H9 (cell line): ENCODE measurements at regions not wholly inside any gene's neighbourhood (a gene's known extent, or its start where the extent isn't known, plus 50 kb on each side); places are given as distances from the start of the nearest gene placed in this dataset.

Experiments
- DNase-seq: peaks from one replicate; pipeline ENCODE4 v3.0.0-alpha.2; 2017
- H2AFZ ChIP-seq: one replicate; pipeline ENCODE4 v1.6.1; 2013; ENCODE audit warnings: mild to moderate bottlenecking, low read length, control low read depth, moderate library complexity
- H2AK5ac ChIP-seq: 2 replicates; pipeline ENCODE4 v1.6.1; 2013; ENCODE audit warnings: low read length, control low read depth, mixed read lengths; ENCODE audit not compliant: insufficient read length
- H2BK120ac ChIP-seq: one replicate; pipeline ENCODE4 v1.6.1; 2013; ENCODE audit warnings: low read depth, mild to moderate bottlenecking, low read length, control low read depth, inconsistent platforms; ENCODE audit not compliant: poor library complexity, severe bottlenecking
- H2BK12ac ChIP-seq: 2 replicates; pipeline ENCODE4 v1.6.1; 2013; ENCODE audit warnings: low read length, control low read depth, mixed read lengths, low read depth; ENCODE audit not compliant: insufficient read length
- H2BK15ac ChIP-seq: 2 replicates; pipeline ENCODE4 v1.6.1; 2013; ENCODE audit warnings: low read depth, low read length, control low read depth
- H2BK20ac ChIP-seq: one replicate; pipeline ENCODE4 v1.6.1; 2013; ENCODE audit warnings: low read depth, mild to moderate bottlenecking, low read length, control low read depth, inconsistent platforms; ENCODE audit not compliant: poor library complexity, severe bottlenecking
- H2BK5ac ChIP-seq: 2 replicates; pipeline ENCODE4 v1.6.1; 2013; ENCODE audit warnings: low read length, control low read depth, mixed read lengths; ENCODE audit not compliant: insufficient read length
- H3K14ac ChIP-seq: 2 replicates; pipeline ENCODE4 v1.6.1; 2013; ENCODE audit warnings: low read length, control low read depth; ENCODE audit not compliant: insufficient read depth
- H3K18ac ChIP-seq: 2 replicates; pipeline ENCODE4 v1.6.1; 2013; ENCODE audit warnings: low read depth, mild to moderate bottlenecking, mixed read lengths, low read length, control low read depth; ENCODE audit not compliant: insufficient read length
- H3K23ac ChIP-seq: 2 replicates; pipeline ENCODE4 v1.6.1; 2013; ENCODE audit warnings: low read length, control low read depth, mixed read lengths, low read depth; ENCODE audit not compliant: insufficient read length
- H3K23me2 ChIP-seq: 2 replicates; pipeline ENCODE4 v1.6.1; 2013; ENCODE audit warnings: low read depth, mild to moderate bottlenecking, mixed read lengths, low read length, control low read depth; ENCODE audit not compliant: insufficient read length, poor library complexity, severe bottlenecking
- H3K27ac ChIP-seq: 2 replicates; pipeline ENCODE4 v1.5.1; 2013; ENCODE audit warnings: low read length, control low read depth, mixed read lengths, low read depth; ENCODE audit not compliant: insufficient read length
- H3K27me3 ChIP-seq: 2 replicates; pipeline ENCODE4 v1.6.1; 2013; ENCODE audit warnings: low read length, control low read depth, inconsistent platforms; ENCODE audit not compliant: insufficient read depth
- H3K4ac ChIP-seq: 2 replicates; pipeline ENCODE4 v1.6.1; 2013; ENCODE audit warnings: low read depth, mild to moderate bottlenecking, control low read depth, inconsistent platforms, low read length, moderate library complexity
- H3K4me1 ChIP-seq: 2 replicates; pipeline ENCODE4 v1.6.1; 2013; ENCODE audit warnings: low read length, control low read depth, inconsistent platforms; ENCODE audit not compliant: insufficient read depth
- H3K4me2 ChIP-seq: 2 replicates; pipeline ENCODE4 v1.6.1; 2013; ENCODE audit warnings: low read length, control low read depth, mixed read lengths; ENCODE audit not compliant: insufficient read length, insufficient read depth
- H3K56ac ChIP-seq: 2 replicates; pipeline ENCODE4 v1.6.1; 2013; ENCODE audit warnings: low read depth, mild to moderate bottlenecking, mixed read lengths, low read length, control low read depth; ENCODE audit not compliant: insufficient read length
- H3K79me1 ChIP-seq: 2 replicates; pipeline ENCODE4 v1.6.1; 2013; ENCODE audit warnings: low read depth, mild to moderate bottlenecking, moderate library complexity, low read length, control low read depth, inconsistent platforms; ENCODE audit not compliant: insufficient read depth, poor library complexity, severe bottlenecking
- H3K79me2 ChIP-seq: 2 replicates; pipeline ENCODE4 v1.6.1; 2013; ENCODE audit warnings: low read length, control low read depth, inconsistent platforms; ENCODE audit not compliant: insufficient read depth
- H3K9ac ChIP-seq: 2 replicates; pipeline ENCODE4 v1.6.1; 2013; ENCODE audit warnings: low read length, control low read depth, mixed read lengths; ENCODE audit not compliant: insufficient read length; ENCODE audit errors: extremely low read depth
- H3K9me3 ChIP-seq: one replicate; pipeline ENCODE4 v1.6.1; 2013; ENCODE audit warnings: low read depth, low read length, inconsistent platforms; ENCODE audit not compliant: control insufficient read depth
- H3T11ph ChIP-seq: one replicate; pipeline ENCODE4 v1.6.1; 2013; ENCODE audit warnings: mild to moderate bottlenecking, low read length, control low read depth, inconsistent platforms
- H4K20me1 ChIP-seq: one replicate; pipeline ENCODE4 v1.6.1; 2013; ENCODE audit not compliant: control insufficient read depth, insufficient read length, insufficient read depth
- H4K5ac ChIP-seq: 2 replicates; pipeline ENCODE4 v1.6.1; 2013; ENCODE audit warnings: low read depth, mild to moderate bottlenecking, mixed read lengths, low read length, control low read depth; ENCODE audit not compliant: insufficient read length
- H4K8ac ChIP-seq: replicated peaks from 2 replicates; pipeline ENCODE4 v1.6.1; 2013; ENCODE audit warnings: low read length, control low read depth, mixed read lengths, low read depth; ENCODE audit not compliant: insufficient read length
- H4K91ac ChIP-seq: 2 replicates; pipeline ENCODE4 v1.6.1; 2013; ENCODE audit warnings: low read depth, mild to moderate bottlenecking, moderate library complexity, mixed read lengths, low read length, control low read depth; ENCODE audit not compliant: insufficient read length
- H3K27ac Mint-ChIP-seq, 3 experiments: 2 replicates in 2 of 3; 3 replicates in 1 of 3; pipeline ENCODE4 v1.8.0; 2020 to 2021; ENCODE audit warnings: mixed read lengths in 3 of 3, mild to moderate bottlenecking in 1 of 3, moderate library complexity in 1 of 3
- H3K27me3 Mint-ChIP-seq: 2 replicates; pipeline ENCODE4 v1.8.0; 2021; ENCODE audit warnings: low read depth, mild to moderate bottlenecking, moderate library complexity, mixed read lengths
- H3K36me3 Mint-ChIP-seq, 3 experiments: 2 replicates in 2 of 3; 3 replicates in 1 of 3; pipeline ENCODE4 v1.8.0; 2020 to 2021; ENCODE audit warnings: low read depth in 3 of 3, mixed read lengths in 3 of 3; ENCODE audit not compliant: insufficient read depth in 1 of 3
- H3K4me1 Mint-ChIP-seq, 2 experiments: 2 replicates each; pipeline ENCODE4 v1.8.0; 2020; ENCODE audit warnings: mixed read lengths in 2 of 2
- H3K4me3 Mint-ChIP-seq, 2 experiments: 2 replicates in 1 of 2; 3 replicates in 1 of 2; pipeline ENCODE4 v1.8.0; 2020 to 2021; ENCODE audit warnings: mild to moderate bottlenecking in 2 of 2, mixed read lengths in 2 of 2, moderate library complexity in 1 of 2
- H3K9me3 Mint-ChIP-seq, 2 experiments: 2 replicates in 1 of 2; 3 replicates in 1 of 2; pipeline ENCODE4 v1.8.0; 2020; ENCODE audit warnings: mild to moderate bottlenecking in 2 of 2, mixed read lengths in 2 of 2, moderate library complexity in 1 of 2
- CTCF ChIP-seq: fragments of 200-600 bp; sonication (generic); conservative IDR thresholded peaks from 3 replicates; pipeline ENCODE4 v1.8.0; 2021; ENCODE audit warnings: antibody characterized with exemption, mild to moderate bottlenecking
- WGBS: extraction: QIAGEN DNeasy Blood & Tissue Kit; methylation state at CpG from one replicate; pipeline ENCODE4 v1.1.7; 2013; ENCODE audit warnings: missing lambda C conversion rate, low lambda C conversion rate, mixed read lengths; ENCODE audit not compliant: insufficient read length; ENCODE audit errors: extremely low coverage; 5-methylcytosine and 5-hydroxymethylcytosine counted together

- H3K79me2 ChIP-seq = no peaks in the 10 kb centered on the region
- H2BK5ac ChIP-seq = no peak overlapping the region
- H3K36me3 Mint-ChIP-seq = no peaks in the 10 kb centered on the region
- H3K23me2 ChIP-seq = no peaks in the 10 kb centered on the region
- no peak overlapping the region for H3K14ac ChIP-seq
- H3K9me3 Mint-ChIP-seq = no peaks in the 10 kb centered on the region
- no peak for DNase-seq
- no peak overlapping the region for H2BK15ac ChIP-seq
- no peak overlapping the region for H2BK120ac ChIP-seq
- no peak overlapping the region for H3K56ac ChIP-seq
- H3K23ac ChIP-seq = no peak overlapping the region
- H3K27ac Mint-ChIP-seq = no peak overlapping the region
- no peaks in the 10 kb centered on the region for H4K20me1 ChIP-seq
- no peaks in the 10 kb centered on the region; the same call in 1 of the 2 replicates for H3K4me1 ChIP-seq
- H3T11ph ChIP-seq = no peak overlapping the region
- H3K4me1 Mint-ChIP-seq = no peaks in the 10 kb centered on the region
- no peak overlapping the region for H3K18ac ChIP-seq
- TF ChIP-seq CTCF = no peak
- H3K9me3 ChIP-seq = no peaks in the 10 kb centered on the region
- no peaks in the 10 kb centered on the region for H3K79me1 ChIP-seq
- H3K4ac ChIP-seq = no peak overlapping the region
- no peak overlapping the region for H3K4me3 Mint-ChIP-seq
- H4K8ac ChIP-seq = no peak overlapping the region
- no peak overlapping the region for H4K91ac ChIP-seq
- no peak overlapping the region for H3K27ac ChIP-seq
- H4K5ac ChIP-seq = no peak overlapping the region
- H2AK5ac ChIP-seq = no peak overlapping the region
- H3K27me3 ChIP-seq = no peaks in the 10 kb centered on the region
- WGBS = no CpG with 5 or more reads among the region's 2 CpGs
- no peak overlapping the region for H3K4me2 ChIP-seq
- H2BK20ac ChIP-seq = no peak overlapping the region
- H2AFZ ChIP-seq = no peak overlapping the region
- no peak overlapping the region for H2BK12ac ChIP-seq
- no peaks in the 10 kb centered on the region; the same call in 1 of the 2 replicates for H3K27me3 Mint-ChIP-seq
- no peak overlapping the region for H3K9ac ChIP-seq
Measured at GRCh38 chrX:115408771-115409400, 119.4 kb downstream of the LUZP4 start.
